ENCODE measurements at regions not wholly inside any gene's neighbourhood (a gene's known extent, or its start where the extent isn't known, plus 50 kb on each side); places are given as distances from the start of the nearest gene placed in this dataset.

DNA sequence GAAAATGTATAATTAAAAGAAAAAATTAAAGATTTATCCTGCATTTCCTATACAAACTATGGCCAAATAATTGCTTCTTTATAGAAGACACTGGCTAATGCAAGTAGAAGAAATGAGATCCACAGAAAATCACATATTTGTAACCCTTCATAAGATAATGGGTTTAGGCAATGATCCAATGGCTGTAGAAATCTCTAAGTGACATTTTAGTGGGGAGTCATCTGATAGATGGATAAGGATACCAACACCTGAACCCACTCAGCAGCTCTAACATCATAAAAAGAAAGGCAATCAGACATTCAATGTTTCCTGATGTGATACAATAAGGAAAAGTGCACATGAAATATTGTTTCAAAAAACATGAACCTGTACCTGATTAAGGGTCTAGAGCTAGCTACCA is 297.5 kb downstream of the CXCL12 start:
- Histone ChIP-seq H3K36me3 (no peaks in the 10 kb centered on the region), H3K4me3 (no peak overlapping the region), H3K4me1 (replicated peaks) (no peaks in the 10 kb centered on the region), H3K27me3 (replicated peaks; ENCODE audit: insufficient read depth) (no peaks in the 10 kb centered on the region), H3K27ac (no peak overlapping the region), H3K9me3 (no peaks in the 10 kb centered on the region)
- no peak for DNase-seq (ENCODE audit: low spot score)
- intact Hi-C loops (cut with DNase I): no loop called here
- TF ChIP-seq POLR2A (IDR thresholded peaks at IDR 0.05): no peak
- no peak for TF ChIP-seq POLR2AphosphoS5 (IDR thresholded peaks at IDR 0.05)

DNA sequence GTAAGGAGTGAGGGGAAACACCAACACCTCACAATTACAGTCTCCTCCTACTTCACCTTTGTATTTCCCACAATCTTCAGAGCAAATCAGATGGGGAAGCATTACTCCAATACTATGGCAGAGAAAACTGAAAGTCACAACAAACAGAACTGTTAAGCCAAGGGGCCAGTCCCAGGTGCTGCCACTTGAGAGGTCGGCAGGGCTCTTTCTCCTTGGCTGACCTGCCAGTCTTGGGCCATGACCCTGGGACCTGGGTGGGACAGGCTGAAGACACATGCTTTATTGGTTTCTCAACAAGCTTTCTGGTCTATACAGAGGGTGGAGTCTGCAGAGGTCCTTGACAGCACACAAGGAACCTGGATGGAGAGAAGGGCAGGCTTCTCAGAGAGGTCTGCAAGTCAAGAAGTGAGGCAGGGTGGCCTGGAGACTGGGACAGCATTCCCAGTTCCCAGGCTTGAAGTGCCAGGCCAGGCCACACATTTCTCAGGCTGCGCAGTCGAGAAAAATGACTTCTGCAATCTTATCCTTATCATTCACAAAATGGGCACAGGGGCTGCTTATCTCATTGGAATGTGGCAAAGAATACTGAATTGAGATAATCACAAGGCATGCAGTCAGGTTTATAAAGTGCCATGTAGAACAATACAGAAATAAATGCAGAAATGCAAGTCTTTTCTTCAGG is 301.0 kb downstream of the CXCL12 start:
- DNase-seq (ENCODE audit: low spot score): no peak
- intact Hi-C loops (cut with DNase I): no loop called here
- 95% methylated on average over 3 of the region's 3 CpGs for WGBS
- H3K4me3 ChIP-seq: no peak overlapping the region
- no peaks in the 10 kb centered on the region for H3K4me1 ChIP-seq (replicated peaks)
- H3K36me3 ChIP-seq: no peaks in the 10 kb centered on the region
- no peaks in the 10 kb centered on the region for H3K27me3 ChIP-seq (replicated peaks; ENCODE audit: insufficient read depth)
- H3K9me3 ChIP-seq: no peaks in the 10 kb centered on the region
- H3K27ac ChIP-seq: no peak overlapping the region
- TF ChIP-seq, protein P1, sequence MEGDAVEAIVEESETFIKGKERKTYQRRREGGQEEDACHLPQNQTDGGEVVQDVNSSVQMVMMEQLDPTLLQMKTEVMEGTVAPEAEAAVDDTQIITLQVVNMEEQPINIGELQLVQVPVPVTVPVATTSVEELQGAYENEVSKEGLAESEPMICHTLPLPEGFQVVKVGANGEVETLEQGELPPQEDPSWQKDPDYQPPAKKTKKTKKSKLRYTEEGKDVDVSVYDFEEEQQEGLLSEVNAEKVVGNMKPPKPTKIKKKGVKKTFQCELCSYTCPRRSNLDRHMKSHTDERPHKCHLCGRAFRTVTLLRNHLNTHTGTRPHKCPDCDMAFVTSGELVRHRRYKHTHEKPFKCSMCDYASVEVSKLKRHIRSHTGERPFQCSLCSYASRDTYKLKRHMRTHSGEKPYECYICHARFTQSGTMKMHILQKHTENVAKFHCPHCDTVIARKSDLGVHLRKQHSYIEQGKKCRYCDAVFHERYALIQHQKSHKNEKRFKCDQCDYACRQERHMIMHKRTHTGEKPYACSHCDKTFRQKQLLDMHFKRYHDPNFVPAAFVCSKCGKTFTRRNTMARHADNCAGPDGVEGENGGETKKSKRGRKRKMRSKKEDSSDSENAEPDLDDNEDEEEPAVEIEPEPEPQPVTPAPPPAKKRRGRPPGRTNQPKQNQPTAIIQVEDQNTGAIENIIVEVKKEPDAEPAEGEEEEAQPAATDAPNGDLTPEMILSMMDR (IDR thresholded peaks at IDR 0.05): no peak
- TF ChIP-seq POLR2A (IDR thresholded peaks at IDR 0.05): no peak
- TF ChIP-seq POLR2AphosphoS5 (IDR thresholded peaks at IDR 0.05): no peak

DNA sequence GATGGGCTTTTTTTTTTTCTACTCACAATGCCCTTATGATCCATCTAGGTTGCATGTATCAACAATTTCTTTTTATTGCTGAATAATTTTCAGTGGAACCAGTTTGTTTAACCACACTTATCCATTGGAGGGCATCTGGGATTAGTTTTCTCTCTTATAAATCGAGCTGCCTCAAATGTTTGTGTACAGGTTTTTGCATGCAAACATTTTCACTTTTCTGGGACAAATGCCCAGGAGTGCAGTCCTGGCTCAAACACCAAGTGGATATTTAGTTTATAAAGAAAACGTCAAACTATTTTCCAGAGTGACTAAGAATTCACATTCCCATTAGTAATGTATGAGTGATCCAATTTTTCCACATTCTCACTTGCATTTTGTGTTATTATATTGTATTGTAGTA is 313.4 kb downstream of the CXCL12 start:
- Histone ChIP-seq H3K27ac (no peak overlapping the region), H3K4me3 (no peak overlapping the region), H3K4me1 (replicated peaks) (no peaks in the 10 kb centered on the region), H3K36me3 (no peaks in the 10 kb centered on the region), H3K27me3 (replicated peaks; ENCODE audit: insufficient read depth) (no peaks in the 10 kb centered on the region), H3K9me3 (no peaks in the 10 kb centered on the region)
- DNase-seq (ENCODE audit: low spot score): no peak
- TF ChIP-seq POLR2AphosphoS5 (IDR thresholded peaks at IDR 0.05) (no peak), POLR2A (IDR thresholded peaks at IDR 0.05) (no peak)
- TF ChIP-seq, protein P1 (IDR thresholded peaks at IDR 0.05): no peak
- WGBS: 20% methylated on average over 2 of the region's 2 CpGs
- intact Hi-C loops (cut with DNase I): no loop called here

DNA sequence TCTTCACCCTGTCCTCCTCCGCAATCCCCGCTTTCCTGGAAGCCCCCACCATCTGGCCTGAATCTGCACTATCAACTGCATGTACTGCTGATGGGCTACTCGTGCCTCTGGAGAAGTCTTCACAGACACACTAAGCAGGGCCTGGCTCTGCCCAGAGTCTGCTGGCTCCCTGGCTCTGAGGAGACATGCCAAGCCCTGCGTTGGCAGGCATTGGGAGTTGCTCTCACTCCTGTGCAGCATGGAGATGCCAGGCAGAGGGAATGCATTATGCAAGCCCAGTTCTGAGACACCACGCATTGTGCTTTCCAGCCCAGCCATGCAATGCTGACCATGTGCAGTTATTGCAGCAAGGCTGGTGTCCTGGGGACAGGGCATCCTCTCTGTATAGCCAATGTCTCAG is 314.6 kb downstream of the CXCL12 start:
- intact Hi-C loops (cut with DNase I): no loop called here
- 66% methylated on average over 5 of the region's 5 CpGs for WGBS
- no peaks in the 10 kb centered on the region for H3K9me3 ChIP-seq

DNA sequence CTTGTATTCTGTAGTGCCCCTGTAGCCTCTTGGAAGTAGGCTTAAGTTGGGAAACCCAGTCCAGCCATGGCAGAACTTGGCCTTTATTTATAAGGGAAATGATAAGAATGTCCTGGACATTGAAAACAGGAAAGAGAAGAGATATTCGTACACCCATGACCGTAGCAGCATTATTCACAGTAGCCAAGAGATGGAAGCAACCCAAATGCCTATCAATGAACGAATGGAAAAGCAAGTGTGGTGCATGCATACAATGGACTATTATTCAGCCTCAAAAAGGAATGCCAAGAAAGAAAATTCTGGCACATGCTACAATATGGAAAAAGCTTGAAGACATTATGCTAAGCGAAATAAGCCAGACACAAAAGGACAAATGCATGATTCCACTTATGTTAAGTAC is 315.3 kb downstream of the CXCL12 start:
- intact Hi-C loops (cut with DNase I): no loop called here
- TF ChIP-seq, protein P1 (IDR thresholded peaks at IDR 0.05): no peak
- TF ChIP-seq POLR2A (IDR thresholded peaks at IDR 0.05) (no peak), POLR2AphosphoS5 (IDR thresholded peaks at IDR 0.05) (no peak)
- H3K4me1 ChIP-seq (replicated peaks): no peaks in the 10 kb centered on the region
- no peak overlapping the region for H3K4me3 ChIP-seq
- H3K36me3 ChIP-seq: no peaks in the 10 kb centered on the region
- DNase-seq (ENCODE audit: low spot score): no peak
- WGBS: 84% methylated on average over 4 of the region's 4 CpGs
- H3K27ac ChIP-seq: no peak overlapping the region
- no peaks in the 10 kb centered on the region for H3K9me3 ChIP-seq
- no peaks in the 10 kb centered on the region for H3K27me3 ChIP-seq (replicated peaks; ENCODE audit: insufficient read depth)

More for the DNA sequence above, 314.6 kb downstream of the CXCL12 start:
- no peak overlapping the region for H3K27ac ChIP-seq
- no peaks in the 10 kb centered on the region for H3K27me3 ChIP-seq (replicated peaks; ENCODE audit: insufficient read depth)
- no peaks in the 10 kb centered on the region for H3K36me3 ChIP-seq
- DNase-seq (ENCODE audit: low spot score): no peak
- H3K4me1 ChIP-seq (replicated peaks): no peaks in the 10 kb centered on the region
- no peak overlapping the region for H3K4me3 ChIP-seq
- TF ChIP-seq, protein P1 (IDR thresholded peaks at IDR 0.05): no peak
- no peak for TF ChIP-seq POLR2A (IDR thresholded peaks at IDR 0.05)
- TF ChIP-seq POLR2AphosphoS5 (IDR thresholded peaks at IDR 0.05): no peak
